ENCODE measurements at regions not wholly inside any gene's neighbourhood (a gene's known extent, or its start where the extent isn't known, plus 50 kb on each side); places are given as distances from the start of the nearest gene placed in this dataset.

GRCh38 chr12:102735104-102735503, 181.9 kb downstream of the PAH start:
- TF ChIP-seq CTCF (IDR thresholded peaks at IDR 0.05; ENCODE audit: unreplicated experiment) = no peak
- H3K9me3 Mint-ChIP-seq (ENCODE audit: unreplicated experiment) = no peaks in the 10 kb centered on the region
- H3K36me3 Mint-ChIP-seq (ENCODE audit: low read depth, unreplicated experiment) = no peaks in the 10 kb centered on the region
- H3K4me1 Mint-ChIP-seq (ENCODE audit: unreplicated experiment) = no peaks in the 10 kb centered on the region
- H3K27me3 Mint-ChIP-seq (ENCODE audit: unreplicated experiment) = no peaks in the 10 kb centered on the region
- no peak overlapping the region for H3K27ac Mint-ChIP-seq (ENCODE audit: unreplicated experiment)
- H3K4me3 Mint-ChIP-seq (ENCODE audit: unreplicated experiment) = no peak overlapping the region
- no peak for DNase-seq (ENCODE audit: low spot score)

GRCh38 chr12:102730996-102731395, 186.0 kb downstream of the PAH start:
- no peak overlapping the region for H3K4me3 Mint-ChIP-seq (ENCODE audit: unreplicated experiment)
- no peak for DNase-seq (ENCODE audit: low spot score)
- H3K36me3 Mint-ChIP-seq (ENCODE audit: low read depth, unreplicated experiment) = no peaks in the 10 kb centered on the region
- H3K27ac Mint-ChIP-seq (ENCODE audit: unreplicated experiment) = no peak overlapping the region
- no peak for TF ChIP-seq CTCF (IDR thresholded peaks at IDR 0.05; ENCODE audit: unreplicated experiment)
- H3K27me3 Mint-ChIP-seq (ENCODE audit: unreplicated experiment) = no peaks in the 10 kb centered on the region
- no peaks in the 10 kb centered on the region for H3K4me1 Mint-ChIP-seq (ENCODE audit: unreplicated experiment)
- no peaks in the 10 kb centered on the region for H3K9me3 Mint-ChIP-seq (ENCODE audit: unreplicated experiment)

- DNase-seq (ENCODE audit: low spot score) = no peak
- no peak overlapping the region for H3K27ac Mint-ChIP-seq (ENCODE audit: unreplicated experiment)
These were observed 188.4 kb downstream of the PAH start for GRCh38 chr12:102728506-102729242.

GRCh38 chr12:102726686-102727085, 190.4 kb downstream of the PAH start:
- Mint-ChIP-seq H3K36me3 (ENCODE audit: low read depth, unreplicated experiment) (no peaks in the 10 kb centered on the region), H3K4me3 (ENCODE audit: unreplicated experiment) (no peak overlapping the region), H3K27ac (ENCODE audit: unreplicated experiment) (no peak overlapping the region)

More at GRCh38 chr12:102728506-102729242, 188.4 kb downstream of the PAH start:
- no peak for TF ChIP-seq CTCF (IDR thresholded peaks at IDR 0.05; ENCODE audit: unreplicated experiment)
- H3K36me3 Mint-ChIP-seq (ENCODE audit: low read depth, unreplicated experiment) = no peaks in the 10 kb centered on the region
- H3K4me1 Mint-ChIP-seq (ENCODE audit: unreplicated experiment) = no peaks in the 10 kb centered on the region
- H3K4me3 Mint-ChIP-seq (ENCODE audit: unreplicated experiment) = no peak overlapping the region
- H3K27me3 Mint-ChIP-seq (ENCODE audit: unreplicated experiment) = no peaks in the 10 kb centered on the region
- no peaks in the 10 kb centered on the region for H3K9me3 Mint-ChIP-seq (ENCODE audit: unreplicated experiment)

More at GRCh38 chr12:102726686-102727085, 190.4 kb downstream of the PAH start:
- TF ChIP-seq CTCF (IDR thresholded peaks at IDR 0.05; ENCODE audit: unreplicated experiment) = no peak
- no peak for DNase-seq (ENCODE audit: low spot score)
- Mint-ChIP-seq H3K4me1 (ENCODE audit: unreplicated experiment) (no peaks in the 10 kb centered on the region), H3K27me3 (ENCODE audit: unreplicated experiment) (no peaks in the 10 kb centered on the region), H3K9me3 (ENCODE audit: unreplicated experiment) (no peaks in the 10 kb centered on the region)
